Muscle layer of colon (tissue), 2 donors: ENCODE measurements at regions not wholly inside any gene's neighbourhood (a gene's known extent, or its start where the extent isn't known, plus 50 kb on each side); places are given as distances from the start of the nearest gene placed in this dataset.

Experiments used
- H3K27ac ChIP-seq: one replicate; pipeline ENCODE4 v1.7.0; 2013; ENCODE audit warnings: low read depth, mild to moderate bottlenecking, low read length, moderate library complexity
- H3K27me3 ChIP-seq, 2 donors: one replicate each; pipeline ENCODE4 v1.7.0; 2013; ENCODE audit warnings: low read length in 2 of 2, mild to moderate bottlenecking in 2 of 2; ENCODE audit not compliant: insufficient read depth in 2 of 2, control insufficient read depth in 1 of 2
- H3K36me3 ChIP-seq: one replicate; pipeline ENCODE4 v1.7.0; 2013; ENCODE audit warnings: mild to moderate bottlenecking, low read length; ENCODE audit not compliant: insufficient read depth
- H3K4me1 ChIP-seq: one replicate; pipeline ENCODE4 v1.7.0; 2013; ENCODE audit warnings: mild to moderate bottlenecking, low read length; ENCODE audit not compliant: insufficient read depth
- H3K4me3 ChIP-seq, 2 donors: one replicate each; pipeline ENCODE4 v1.7.0; 2013; ENCODE audit warnings: low read length in 2 of 2, low read depth in 1 of 2, mild to moderate bottlenecking in 1 of 2, moderate library complexity in 1 of 2
- H3K9ac ChIP-seq: one replicate; pipeline ENCODE4 v1.7.0; 2013; ENCODE audit warnings: low read length
- H3K9me3 ChIP-seq: one replicate; pipeline ENCODE4 v1.7.0; 2013; ENCODE audit warnings: mild to moderate bottlenecking, low read length
- donor health status: abdominal sarcoma.
- donor health status: Adenocarcinoma of cecum.

- Histone ChIP-seq H3K9me3 (no peaks in the 10 kb centered on the region), H3K9ac (no peak overlapping the region), H3K36me3 (no peaks in the 10 kb centered on the region), H3K4me3 (no peak overlapping the region), H3K27me3 (no peaks in the 10 kb centered on the region), H3K27ac (no peak overlapping the region), H3K4me1 (no peaks in the 10 kb centered on the region)
Observed at GRCh38 chr4:14928035-14928434, 74.2 kb upstream of the CPEB2 start.

- H3K36me3 ChIP-seq = no peaks in the 10 kb centered on the region
- no peaks in the 10 kb centered on the region for H3K9me3 ChIP-seq
- H3K4me1 ChIP-seq = no peaks in the 10 kb centered on the region
- H3K4me3 ChIP-seq = no peak overlapping the region
- no peak overlapping the region for H3K9ac ChIP-seq
- no peaks in the 10 kb centered on the region for H3K27me3 ChIP-seq
- no peak overlapping the region for H3K27ac ChIP-seq
Observed at GRCh38 chr4:14929669-14930068, 72.6 kb upstream of the CPEB2 start.

GRCh38 chr4:14934704-14935390 lies 67.4 kb upstream of the CPEB2 start:
- H3K36me3 ChIP-seq = no peaks in the 10 kb centered on the region
- no peak overlapping the region for H3K9ac ChIP-seq
- no peaks in the 10 kb centered on the region for H3K9me3 ChIP-seq
- no peaks in the 10 kb centered on the region for H3K4me1 ChIP-seq
- H3K27ac ChIP-seq = no peak overlapping the region
- H3K4me3 ChIP-seq = no peak overlapping the region
- H3K27me3 ChIP-seq = no peaks in the 10 kb centered on the region

- no peaks in the 10 kb centered on the region for H3K27me3 ChIP-seq
- H3K9ac ChIP-seq = no peak overlapping the region
- no peaks in the 10 kb centered on the region for H3K36me3 ChIP-seq
- H3K27ac ChIP-seq = no peak overlapping the region
- no peaks in the 10 kb centered on the region for H3K4me1 ChIP-seq
- no peak overlapping the region for H3K4me3 ChIP-seq
- H3K9me3 ChIP-seq = no peaks in the 10 kb centered on the region
Observed at GRCh38 chr4:14943749-14944148, 58.5 kb upstream of the CPEB2 start.

GRCh38 chr4:14952352-14952751 lies 49.9 kb upstream of the CPEB2 start:
- Histone ChIP-seq H3K4me1 (no peaks in the 10 kb centered on the region), H3K27me3 (no peaks in the 10 kb centered on the region), H3K4me3 (no peak overlapping the region), H3K9ac (no peak overlapping the region), H3K9me3 (no peaks in the 10 kb centered on the region), H3K27ac (no peak overlapping the region), H3K36me3 (no peaks in the 10 kb centered on the region)
